PC-3 (cell line): ENCODE measurements at regions not wholly inside any gene's neighbourhood (a gene's known extent, or its start where the extent isn't known, plus 50 kb on each side); places are given as distances from the start of the nearest gene placed in this dataset.

ENCODE experiments used
- ATAC-seq: fragments of 200-7000 bp; cut with Tn5 transposase; 2 replicates; pipeline ENCODE4 v1.9.1; 2020; ENCODE audit warnings: mild to moderate bottlenecking, moderate library complexity
- BruUV-seq: library from RNA; stranded (reverse); fragments of 400-500 nt; replicated peaks from 2 replicates; lab custom pipeline; 2021; lab: Mats Ljungman, UMichigan
- CTCF ChIA-PET: fragments of 300-600 bp; sonication (Branson Sonifier 250); formaldehyde crosslinking; loops from one replicate; lab custom pipeline; 2022; ENCODE audit warnings: antibody characterized with exemption; lab: Charles Lee
- POLR2A ChIA-PET: fragments of 300-600 bp; sonication (Branson Sonifier 250); formaldehyde crosslinking; loops from one replicate; lab custom pipeline; 2022; ENCODE audit warnings: antibody characterized with exemption; ENCODE audit not compliant: unreplicated experiment; lab: Charles Lee
- DNase-seq: peaks from one replicate; pipeline ENCODE4 v3.0.0-alpha.2; 2015
- H2AFZ ChIP-seq: fragments of 300-600 bp; sonication (generic); 2 replicates; pipeline ENCODE4 v1.6.0; 2016; ENCODE audit warnings: antibody characterized with exemption, low read length
- H3F3A ChIP-seq: fragments of 300-600 bp; sonication (generic); one replicate; pipeline ENCODE4 v1.6.0; 2017; ENCODE audit warnings: antibody characterized with exemption, low read length, control low read depth, mild to moderate bottlenecking; ENCODE audit not compliant: unreplicated experiment
- H3K27ac ChIP-seq: fragments of 300-600 bp; sonication (generic); 2 replicates; pipeline ENCODE4 v1.5.1; 2016; ENCODE audit warnings: mild to moderate bottlenecking, low read length
- H3K27me3 ChIP-seq: fragments of 300-600 bp; sonication (generic); 2 replicates; pipeline ENCODE4 v1.6.1; 2016; ENCODE audit warnings: low read length, mixed read lengths
- H3K36me3 ChIP-seq: fragments of 300-600 bp; sonication (generic); 2 replicates; pipeline ENCODE4 v1.6.1; 2016; ENCODE audit warnings: low read depth, mixed run types, low read length, mixed read lengths
- H3K4me1 ChIP-seq: fragments of 300-600 bp; sonication (generic); 2 replicates; pipeline ENCODE4 v1.5.1; 2016; ENCODE audit warnings: low read length; ENCODE audit not compliant: insufficient read depth
- H3K4me2 ChIP-seq: fragments of 300-600 bp; sonication (generic); 2 replicates; pipeline ENCODE4 v1.6.0; 2016; ENCODE audit warnings: low read length
- H3K4me3 ChIP-seq: fragments of 300-600 bp; sonication (generic); 2 replicates; pipeline ENCODE4 v1.5.1; 2016; ENCODE audit warnings: mild to moderate bottlenecking, low read length, mixed read lengths
- H3K79me2 ChIP-seq: fragments of 300-600 bp; sonication (generic); 2 replicates; pipeline ENCODE4 v1.6.1; 2017; ENCODE audit warnings: low read length, mixed read lengths
- H3K9ac ChIP-seq: fragments of 300-600 bp; sonication (generic); 2 replicates; pipeline ENCODE4 v1.6.0; 2016; ENCODE audit warnings: mild to moderate bottlenecking, low read length
- H3K9me2 ChIP-seq: fragments of 300-600 bp; sonication (generic); replicated peaks from 2 replicates; pipeline ENCODE4 v1.6.1; 2016; ENCODE audit warnings: mixed run types, low read length, mixed read lengths
- H3K9me3 ChIP-seq: fragments of 300-600 bp; sonication (generic); 2 replicates; pipeline ENCODE4 v1.6.1; 2016; ENCODE audit warnings: low read length, mixed read lengths
- H4K20me1 ChIP-seq: fragments of 300-600 bp; sonication (generic); 2 replicates; pipeline ENCODE4 v1.6.1; 2016; ENCODE audit warnings: low read length, mixed read lengths
- EZH2 ChIP-seq: fragments of 300-600 bp; sonication (generic); IDR thresholded peaks from one replicate; pipeline ENCODE4 v1.6.1; 2017; ENCODE audit warnings: antibody characterized with exemption, mild to moderate bottlenecking, low read length; ENCODE audit not compliant: unreplicated experiment
- EZH2phosphoT487 ChIP-seq: fragments of 300-600 bp; sonication (generic); IDR thresholded peaks from 2 replicates; pipeline ENCODE4 v1.6.1; 2018; ENCODE audit warnings: mild to moderate bottlenecking, antibody characterized with exemption, low read length, borderline replicate concordance
- intact Hi-C: fragments of 100-400 bp; cut with micrococcal nuclease; formaldehyde crosslinking; loops from 2 replicates; pipeline ENCODE4 v1.9.0; 2023
- TF ChIP-seq, protein P1 (sequence below): fragments of 300-600 bp; sonication (generic); conservative IDR thresholded peaks from 2 replicates; pipeline ENCODE4 v1.5.1; 2017; ENCODE audit warnings: antibody characterized with exemption, low read depth, mild to moderate bottlenecking, low read length

DNA sequence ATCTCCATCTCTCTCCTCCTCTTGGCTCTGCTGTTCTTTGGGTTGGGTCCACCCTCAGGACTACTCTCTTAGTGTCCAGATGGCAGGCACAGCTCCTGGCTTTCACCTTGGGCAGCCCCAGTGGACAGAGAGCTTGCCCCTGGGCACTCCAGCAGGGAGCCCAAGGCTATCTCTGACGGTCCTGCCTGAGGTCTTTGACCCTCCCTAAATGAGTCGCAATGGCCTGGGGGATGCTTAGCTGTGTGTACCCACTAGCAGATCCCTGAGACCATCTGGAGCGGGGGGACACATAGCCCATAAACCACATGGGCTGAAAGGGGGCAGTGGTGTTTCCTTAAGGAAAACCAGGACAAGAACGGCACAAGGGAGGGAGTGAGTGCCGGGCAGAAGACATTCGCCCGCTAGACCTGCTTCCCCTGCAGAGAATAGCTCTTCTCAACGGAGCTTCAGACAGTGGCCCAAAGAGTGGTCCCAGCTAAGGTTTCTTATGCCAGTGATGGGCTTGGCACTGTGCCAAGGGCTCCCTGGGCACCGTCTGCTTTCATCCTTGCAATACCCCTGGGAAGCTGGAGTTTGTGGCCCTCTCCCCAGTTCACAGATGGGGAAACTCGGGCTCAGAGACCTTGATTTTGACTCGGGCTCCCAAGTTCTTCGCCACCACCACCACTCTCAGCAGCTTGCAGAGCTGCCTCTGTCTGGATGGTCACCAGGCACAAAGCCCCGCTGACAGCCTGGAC is 53.9 kb upstream of the ANO1 start:
- Histone ChIP-seq H3K27ac (no peak overlapping the region), H3K79me2 (no peaks in the 10 kb centered on the region), H3K4me1 (peaks cover 14% of the 10 kb centered on the region), H4K20me1 (no peaks in the 10 kb centered on the region), H3K9ac (no peak overlapping the region), H3K4me2 (no peak overlapping the region), H3K27me3 (no peaks in the 10 kb centered on the region), H2AFZ (no peak overlapping the region), H3F3A (no peaks in the 10 kb centered on the region), H3K9me3 (no peaks in the 10 kb centered on the region), H3K36me3 (no peaks in the 10 kb centered on the region), H3K9me2 (no peaks in the 10 kb centered on the region), H3K4me3 (no peak overlapping the region)
- intact Hi-C loops = no loop called here
- ATAC-seq = no peak
- ChIA-PET POLR2A (no interaction called here), CTCF (no interaction called here)
- TF ChIP-seq, protein P1, sequence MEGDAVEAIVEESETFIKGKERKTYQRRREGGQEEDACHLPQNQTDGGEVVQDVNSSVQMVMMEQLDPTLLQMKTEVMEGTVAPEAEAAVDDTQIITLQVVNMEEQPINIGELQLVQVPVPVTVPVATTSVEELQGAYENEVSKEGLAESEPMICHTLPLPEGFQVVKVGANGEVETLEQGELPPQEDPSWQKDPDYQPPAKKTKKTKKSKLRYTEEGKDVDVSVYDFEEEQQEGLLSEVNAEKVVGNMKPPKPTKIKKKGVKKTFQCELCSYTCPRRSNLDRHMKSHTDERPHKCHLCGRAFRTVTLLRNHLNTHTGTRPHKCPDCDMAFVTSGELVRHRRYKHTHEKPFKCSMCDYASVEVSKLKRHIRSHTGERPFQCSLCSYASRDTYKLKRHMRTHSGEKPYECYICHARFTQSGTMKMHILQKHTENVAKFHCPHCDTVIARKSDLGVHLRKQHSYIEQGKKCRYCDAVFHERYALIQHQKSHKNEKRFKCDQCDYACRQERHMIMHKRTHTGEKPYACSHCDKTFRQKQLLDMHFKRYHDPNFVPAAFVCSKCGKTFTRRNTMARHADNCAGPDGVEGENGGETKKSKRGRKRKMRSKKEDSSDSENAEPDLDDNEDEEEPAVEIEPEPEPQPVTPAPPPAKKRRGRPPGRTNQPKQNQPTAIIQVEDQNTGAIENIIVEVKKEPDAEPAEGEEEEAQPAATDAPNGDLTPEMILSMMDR = no peak
- TF ChIP-seq EZH2phosphoT487 (no peak), EZH2 (no peak)
- DNase-seq = no peak
- BruUV-seq = no TSS peak

DNA sequence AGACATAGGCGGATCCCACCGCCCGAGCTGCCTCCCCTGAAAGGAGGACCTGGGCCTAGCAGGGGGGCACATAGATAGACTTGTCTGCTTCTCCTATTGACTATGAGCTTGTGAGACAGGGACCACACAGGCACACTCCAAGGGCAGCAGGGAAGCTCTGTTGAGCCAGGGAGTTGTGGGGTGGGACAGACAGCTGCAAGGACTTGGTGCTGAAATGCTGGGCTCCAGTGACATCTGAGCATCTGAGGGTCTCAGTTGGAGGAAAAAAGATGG is 53.4 kb upstream of the ANO1 start:
- ChIA-PET CTCF (no interaction called here), POLR2A (no interaction called here)
- no TSS peak for BruUV-seq
- Histone ChIP-seq H3K27me3 (no peaks in the 10 kb centered on the region), H3K9me3 (no peaks in the 10 kb centered on the region), H3K4me2 (no peak overlapping the region), H3K4me3 (no peak overlapping the region), H3K36me3 (no peaks in the 10 kb centered on the region), H4K20me1 (no peaks in the 10 kb centered on the region), H3K4me1 (peaks cover 13% of the 10 kb centered on the region), H3F3A (no peaks in the 10 kb centered on the region), H3K9me2 (no peaks in the 10 kb centered on the region), H3K9ac (no peak overlapping the region), H3K79me2 (no peaks in the 10 kb centered on the region), H3K27ac (no peak overlapping the region), H2AFZ (no peak overlapping the region)
- no peak for DNase-seq
- TF ChIP-seq, protein P1 = no peak
- no peak for TF ChIP-seq EZH2phosphoT487
- TF ChIP-seq EZH2 = no peak
- intact Hi-C loops = no loop called here
- no peak for ATAC-seq

DNA sequence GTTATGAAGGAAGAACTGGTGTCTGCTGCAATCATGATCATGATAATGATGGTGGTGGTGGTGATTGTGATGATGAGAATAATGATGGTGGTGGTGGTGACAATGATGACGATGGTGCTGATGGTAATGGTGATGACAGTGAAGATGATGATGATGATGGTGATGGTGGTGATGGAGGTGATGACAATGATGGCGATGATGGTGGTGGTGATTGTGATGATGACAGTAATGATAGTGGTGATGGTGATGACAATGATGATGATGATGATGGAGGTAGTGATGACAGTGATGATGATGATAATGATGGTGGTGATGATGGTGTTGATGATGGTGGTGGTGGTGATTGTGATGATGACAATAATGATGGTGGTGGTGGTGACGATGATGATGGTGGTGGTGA is 52.8 kb upstream of the ANO1 start:
- Histone ChIP-seq H3K27ac (no peak overlapping the region), H3K27me3 (no peaks in the 10 kb centered on the region), H3K9me3 (no peaks in the 10 kb centered on the region), H3F3A (no peaks in the 10 kb centered on the region), H3K4me2 (no peak overlapping the region), H3K4me1 (peaks cover 7% of the 10 kb centered on the region), H3K9ac (no peak overlapping the region), H3K79me2 (no peaks in the 10 kb centered on the region), H4K20me1 (no peaks in the 10 kb centered on the region), H3K4me3 (no peak overlapping the region), H2AFZ (no peak overlapping the region), H3K9me2 (no peaks in the 10 kb centered on the region), H3K36me3 (no peaks in the 10 kb centered on the region)
- CTCF ChIA-PET = no interaction called here
- intact Hi-C loops = no loop called here
- TF ChIP-seq EZH2 = no peak
- TF ChIP-seq EZH2phosphoT487 = no peak
- TF ChIP-seq, protein P1 = no peak
- ATAC-seq (no peak), DNase-seq (no peak)
- POLR2A ChIA-PET = no interaction called here
- no TSS peak for BruUV-seq
